Upper lobe of left lung (tissue), 6 donors: ENCODE measurements at regions not wholly inside any gene's neighbourhood (a gene's known extent, or its start where the extent isn't known, plus 50 kb on each side); places are given as distances from the start of the nearest gene placed in this dataset.

ENCODE experiments used
- ATAC-seq, 2 donors: fragments of 200-7000 bp; cut with Tn5 transposase; one replicate each; pipeline ENCODE4 v1.9.1; 2022; ENCODE audit warnings: mild to moderate bottlenecking in 2 of 2, moderate library complexity in 2 of 2; ENCODE audit not compliant: low FRiP score in 2 of 2
- DNase-seq, 2 donors: peaks; one replicate each; pipeline ENCODE4 v3.0.0-alpha.2; 2019 to 2020
- H3K27ac ChIP-seq, 4 donors: fragments of 200-600 bp; sonication (generic); one replicate each; pipeline ENCODE4 v1.5.1; 2016 to 2019
- H3K27me3 ChIP-seq, 4 donors: fragments of 200-600 bp; sonication (generic); one replicate each; pipeline ENCODE4 v1.5.1; 2017 to 2019
- H3K36me3 ChIP-seq, 4 donors: fragments of 200-600 bp; sonication (generic); one replicate each; pipeline ENCODE4 v1.5.1; 2016 to 2019
- H3K4me1 ChIP-seq, 4 donors: fragments of 200-600 bp; sonication (generic); one replicate each; pipeline ENCODE4 v1.5.1; 2018 to 2019
- H3K4me3 ChIP-seq, 4 donors: fragments of 200-600 bp; sonication (generic); one replicate each; pipeline ENCODE4 v1.5.1; 2017 to 2019; ENCODE audit warnings: mild to moderate bottlenecking in 2 of 4, moderate library complexity in 1 of 4
- H3K9me3 ChIP-seq, 4 donors: fragments of 200-600 bp; sonication (generic); one replicate each; pipeline ENCODE4 v1.5.1; 2018 to 2019
- EP300 ChIP-seq, 4 donors: sonication (generic); formaldehyde crosslinking; IDR thresholded peaks; one replicate each; pipeline ENCODE4 v1.5.1; 2017; ENCODE audit warnings: antibody characterized with exemption in 4 of 4, control low read depth in 2 of 4
- POLR2A ChIP-seq, 4 donors: fragments of 450-650 bp; IDR thresholded peaks; one replicate each; pipeline ENCODE4 v1.5.1; 2016 to 2017; ENCODE audit warnings: antibody characterized with exemption in 4 of 4, mild to moderate bottlenecking in 2 of 4
- POLR2AphosphoS5 ChIP-seq, 2 donors: sonication (generic); formaldehyde crosslinking; IDR thresholded peaks; one replicate each; pipeline ENCODE4 v1.5.1; 2017; ENCODE audit warnings: antibody characterized with exemption in 2 of 2
- WGBS, 2 donors: methylation state at CpG; one replicate each; pipeline ENCODE4 v1.1.5; 2017 to 2018; 5-methylcytosine and 5-hydroxymethylcytosine counted together
- TF ChIP-seq, protein P1 (sequence below), 6 experiments: fragments of 450-650 bp in 4 of 6; fragments of 200-600 bp in 2 of 6; sonication (generic) in 2 of 6; IDR thresholded peaks; one replicate each; pipeline ENCODE4 v1.5.1; 2016 to 2019; ENCODE audit warnings: antibody characterized with exemption in 6 of 6
- donor health status: DM: no; HTN: no; CAD: no; lungs with moderate emphysema.
- donor health status: DM: no; HTN: yes; CAD: no; lungs with severe emphysema.

DNA sequence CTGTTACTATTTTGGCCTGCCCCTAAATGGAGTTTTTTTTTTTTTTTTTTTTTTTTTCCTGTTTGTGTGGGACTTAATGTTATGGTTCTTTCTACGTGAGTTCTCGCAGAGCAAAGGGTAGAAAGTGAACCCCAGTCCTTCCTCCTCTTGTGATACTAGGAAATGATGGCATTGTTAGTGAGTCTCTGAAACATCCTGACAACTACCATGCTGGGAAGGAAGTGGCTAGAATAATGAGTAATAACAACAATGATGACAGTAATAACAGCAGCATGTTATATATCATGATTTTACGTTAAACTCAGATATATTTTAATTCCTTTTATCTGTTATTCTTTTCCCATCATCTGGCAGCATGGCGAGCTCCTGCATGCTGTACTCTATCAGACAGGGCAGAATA lies 216.2 kb upstream of the LINC00305 start:
- 53 to 65% methylated on average over 4 of the region's 4 CpGs for WGBS, 2 donors

DNA sequence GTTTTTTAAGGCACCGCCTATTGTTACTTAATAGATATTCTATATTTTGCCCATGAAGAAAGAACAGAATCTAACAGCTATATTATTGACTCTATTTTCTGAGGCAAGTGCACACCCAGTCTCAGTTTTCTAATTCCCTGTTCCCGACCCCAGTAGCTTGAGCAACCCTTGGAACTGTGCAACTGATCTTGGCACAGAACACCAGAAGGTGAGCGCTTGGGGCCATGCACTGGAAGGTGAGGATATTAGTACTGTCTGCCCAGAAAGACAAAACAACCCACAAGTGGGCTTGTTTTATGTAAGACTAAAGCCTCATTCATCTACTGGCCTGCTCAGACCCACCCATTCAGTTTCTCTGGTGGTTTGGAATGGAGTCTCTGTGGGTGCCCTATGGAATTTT lies 188.8 kb upstream of the LINC00305 start:
- H3K4me3 ChIP-seq, result no peak overlapping the region
- ATAC-seq (no peak), DNase-seq (no peak)
- no peaks in the 10 kb centered on the region for H3K9me3 ChIP-seq
- no peaks in the 10 kb centered on the region for H3K4me1 ChIP-seq
- H3K27ac ChIP-seq, result no peak overlapping the region
- 95 to 100% methylated on average over 3 of the region's 3 CpGs for WGBS, 2 donors
- H3K36me3 ChIP-seq, result no peaks in the 10 kb centered on the region
- TF ChIP-seq, protein P1, sequence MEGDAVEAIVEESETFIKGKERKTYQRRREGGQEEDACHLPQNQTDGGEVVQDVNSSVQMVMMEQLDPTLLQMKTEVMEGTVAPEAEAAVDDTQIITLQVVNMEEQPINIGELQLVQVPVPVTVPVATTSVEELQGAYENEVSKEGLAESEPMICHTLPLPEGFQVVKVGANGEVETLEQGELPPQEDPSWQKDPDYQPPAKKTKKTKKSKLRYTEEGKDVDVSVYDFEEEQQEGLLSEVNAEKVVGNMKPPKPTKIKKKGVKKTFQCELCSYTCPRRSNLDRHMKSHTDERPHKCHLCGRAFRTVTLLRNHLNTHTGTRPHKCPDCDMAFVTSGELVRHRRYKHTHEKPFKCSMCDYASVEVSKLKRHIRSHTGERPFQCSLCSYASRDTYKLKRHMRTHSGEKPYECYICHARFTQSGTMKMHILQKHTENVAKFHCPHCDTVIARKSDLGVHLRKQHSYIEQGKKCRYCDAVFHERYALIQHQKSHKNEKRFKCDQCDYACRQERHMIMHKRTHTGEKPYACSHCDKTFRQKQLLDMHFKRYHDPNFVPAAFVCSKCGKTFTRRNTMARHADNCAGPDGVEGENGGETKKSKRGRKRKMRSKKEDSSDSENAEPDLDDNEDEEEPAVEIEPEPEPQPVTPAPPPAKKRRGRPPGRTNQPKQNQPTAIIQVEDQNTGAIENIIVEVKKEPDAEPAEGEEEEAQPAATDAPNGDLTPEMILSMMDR (IDR thresholded peaks at IDR 0.05), result no peak
- TF ChIP-seq POLR2AphosphoS5 (IDR thresholded peaks at IDR 0.05), result no peak
- no peaks in the 10 kb centered on the region for H3K27me3 ChIP-seq

More for the DNA sequence above, 216.2 kb upstream of the LINC00305 start:
- no peak for ATAC-seq
- peaks cover 0 to 14% (median 3%) of the 10 kb centered on the region in 4 donors for H3K9me3 ChIP-seq
- DNase-seq, result no peak
- H3K27me3 ChIP-seq, result no peaks in the 10 kb centered on the region
- no peak overlapping the region for H3K27ac ChIP-seq
- H3K4me1 ChIP-seq, result no peaks in the 10 kb centered on the region
- no peaks in the 10 kb centered on the region for H3K36me3 ChIP-seq
- H3K4me3 ChIP-seq, result no peak overlapping the region
- TF ChIP-seq EP300 (IDR thresholded peaks at IDR 0.05) (no peak), POLR2AphosphoS5 (IDR thresholded peaks at IDR 0.05) (no peak), POLR2A (IDR thresholded peaks at IDR 0.05) (no peak)
- TF ChIP-seq, protein P1 (IDR thresholded peaks at IDR 0.05), result no peak

DNA sequence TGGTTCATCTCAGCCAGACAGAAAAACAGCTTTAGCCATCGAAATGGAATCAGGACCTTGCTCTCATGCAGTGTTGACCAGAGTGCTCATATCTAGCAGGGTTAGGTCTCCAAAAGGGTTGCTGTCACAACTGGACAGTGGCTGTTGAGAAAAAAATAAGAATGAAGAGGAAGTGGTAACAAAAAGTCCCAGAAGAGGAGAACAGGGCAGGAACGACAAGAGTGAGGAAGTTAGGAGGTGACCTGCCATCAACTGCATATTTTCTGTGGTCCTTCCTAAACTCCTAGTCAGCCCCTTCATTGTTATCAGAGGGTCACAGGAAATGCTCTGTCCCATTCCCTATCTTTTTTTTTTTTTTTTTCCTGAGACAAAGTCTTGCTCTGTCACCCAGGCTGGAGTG lies 188.1 kb upstream of the LINC00305 start:
- Histone ChIP-seq H3K27me3 (no peaks in the 10 kb centered on the region), H3K36me3 (no peaks in the 10 kb centered on the region), H3K27ac (no peak overlapping the region), H3K4me1 (peaks cover 0 to 4% (median 0%) of the 10 kb centered on the region in 4 donors), H3K4me3 (no peak overlapping the region), H3K9me3 (no peaks in the 10 kb centered on the region)
- ATAC-seq (no peak), DNase-seq (no peak)
- 55 to 70% methylated on average over 2 of the region's 2 CpGs for whole genome bisulfite sequencing, 2 donors
- no peak for TF ChIP-seq EP300 (IDR thresholded peaks at IDR 0.05)

DNA sequence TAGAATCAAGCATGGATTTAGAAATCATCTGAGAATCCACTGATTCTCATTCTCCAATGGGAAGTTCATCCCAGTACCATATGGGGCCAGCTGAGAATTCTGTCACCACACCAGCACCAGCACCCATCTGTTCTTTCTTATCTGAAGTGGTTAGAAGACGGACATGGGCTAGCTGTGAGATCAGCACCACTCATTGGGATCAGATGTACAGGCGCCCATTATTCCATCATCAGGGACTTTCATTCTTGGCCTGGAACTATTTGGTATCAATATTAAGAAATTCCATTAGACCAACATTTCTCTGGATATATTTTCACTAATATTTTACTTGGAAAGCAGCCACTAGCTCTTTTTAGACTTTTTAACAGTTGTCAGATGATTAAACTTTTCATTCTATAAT lies 185.9 kb upstream of the LINC00305 start:
- H3K36me3 ChIP-seq, result no peaks in the 10 kb centered on the region
- DNase-seq (no peak), ATAC-seq (no peak)
- no peak overlapping the region for H3K27ac ChIP-seq
- no peaks in the 10 kb centered on the region for H3K27me3 ChIP-seq
- no peaks in the 10 kb centered on the region for H3K9me3 ChIP-seq
- WGBS, 2 donors, result 87 to 92% methylated on average over 2 of the region's 2 CpGs
- H3K4me3 ChIP-seq, result no peak overlapping the region
- TF ChIP-seq POLR2AphosphoS5 (IDR thresholded peaks at IDR 0.05), result no peak
- no peak for TF ChIP-seq EP300 (IDR thresholded peaks at IDR 0.05)
- TF ChIP-seq, protein P1 (IDR thresholded peaks at IDR 0.05), result no peak
- no peak for TF ChIP-seq POLR2A (IDR thresholded peaks at IDR 0.05)
- H3K4me1 ChIP-seq, result peaks cover 0 to 6% (median 2%) of the 10 kb centered on the region in 4 donors

- 55 to 67% methylated on average over 3 of the region's 3 CpGs for WGBS, 2 donors
- H3K4me3 ChIP-seq, result no peak overlapping the region
- H3K4me1 ChIP-seq, result peaks cover 0 to 6% (median 2%) of the 10 kb centered on the region in 4 donors
- ATAC-seq, result no peak
- DNase-seq, result no peak
- H3K27ac ChIP-seq, result no peak overlapping the region
- H3K27me3 ChIP-seq, result no peaks in the 10 kb centered on the region
- no peak for TF ChIP-seq POLR2AphosphoS5 (IDR thresholded peaks at IDR 0.05)
- TF ChIP-seq, protein P1 (IDR thresholded peaks at IDR 0.05), result no peak
- no peak for TF ChIP-seq EP300 (IDR thresholded peaks at IDR 0.05)
- no peak for TF ChIP-seq POLR2A (IDR thresholded peaks at IDR 0.05)
- no peaks in the 10 kb centered on the region for H3K9me3 ChIP-seq
- no peaks in the 10 kb centered on the region for H3K36me3 ChIP-seq
Measured at GRCh38 chr18:64333584-64333983, 184.7 kb upstream of the LINC00305 start.
